ENCODE measurements at regions not wholly inside any gene's neighbourhood (a gene's known extent, or its start where the extent isn't known, plus 50 kb on each side); places are given as distances from the start of the nearest gene placed in this dataset.

DNA sequence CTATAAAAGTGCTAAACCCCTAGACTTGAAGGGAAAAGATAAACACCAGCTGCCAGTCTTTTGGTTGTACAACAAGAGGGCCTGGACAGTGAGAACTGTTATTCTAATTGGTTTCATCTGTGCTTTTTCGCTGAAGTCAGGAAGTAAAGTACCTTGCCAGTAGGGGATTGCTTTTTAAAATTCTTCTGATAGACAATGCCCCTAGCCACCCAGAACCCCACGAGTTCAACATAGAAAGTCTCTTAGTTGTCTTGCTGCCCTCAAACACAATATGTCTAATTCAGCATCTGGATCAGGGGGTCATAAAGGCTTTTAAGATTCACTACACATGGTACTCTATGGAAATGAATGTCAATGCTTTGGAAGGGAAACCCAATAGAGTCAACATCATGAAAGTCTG, 289.2 kb downstream of the TBX15 start:
- no peak for TF ChIP-seq CTCF (IDR thresholded peaks at IDR 0.05; ENCODE audit: insufficient read depth, low read depth, low read length)
- H3K4me3 ChIP-seq (ENCODE audit: low read depth, low read length) = no peak overlapping the region
- no peak for DNase-seq (ENCODE audit: low read depth)

- no peak overlapping the region for H3K4me3 ChIP-seq (ENCODE audit: low read depth, low read length)
- no peak for DNase-seq (ENCODE audit: low read depth)
- TF ChIP-seq CTCF (IDR thresholded peaks at IDR 0.05; ENCODE audit: insufficient read depth, low read depth, low read length) = no peak
Observed at GRCh38 chr1:118692143-118692542, 296.0 kb downstream of the TBX15 start.

DNA sequence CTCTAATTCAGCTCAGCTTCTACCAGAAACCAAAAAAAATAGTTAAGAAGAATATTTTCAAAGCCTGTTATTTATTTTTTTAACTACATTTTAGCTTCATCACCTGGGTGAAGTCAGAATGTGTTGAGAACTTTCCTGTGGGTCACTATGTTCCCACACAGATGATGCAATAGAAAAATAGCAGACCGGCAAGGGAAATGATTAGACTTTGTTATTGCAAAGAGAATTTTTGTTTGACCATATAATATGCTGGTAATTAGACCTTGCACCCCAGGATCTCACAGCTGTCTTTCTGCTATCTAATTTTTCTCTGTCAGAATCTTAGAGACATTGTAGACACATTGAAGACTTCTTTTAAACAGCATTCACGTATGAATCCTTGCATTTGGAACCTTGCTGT, 299.3 kb downstream of the TBX15 start:
- no peak overlapping the region for H3K4me3 ChIP-seq (ENCODE audit: low read depth, low read length)
- TF ChIP-seq CTCF (IDR thresholded peaks at IDR 0.05; ENCODE audit: insufficient read depth, low read depth, low read length) = no peak
- no peak for DNase-seq (ENCODE audit: low read depth)

DNA sequence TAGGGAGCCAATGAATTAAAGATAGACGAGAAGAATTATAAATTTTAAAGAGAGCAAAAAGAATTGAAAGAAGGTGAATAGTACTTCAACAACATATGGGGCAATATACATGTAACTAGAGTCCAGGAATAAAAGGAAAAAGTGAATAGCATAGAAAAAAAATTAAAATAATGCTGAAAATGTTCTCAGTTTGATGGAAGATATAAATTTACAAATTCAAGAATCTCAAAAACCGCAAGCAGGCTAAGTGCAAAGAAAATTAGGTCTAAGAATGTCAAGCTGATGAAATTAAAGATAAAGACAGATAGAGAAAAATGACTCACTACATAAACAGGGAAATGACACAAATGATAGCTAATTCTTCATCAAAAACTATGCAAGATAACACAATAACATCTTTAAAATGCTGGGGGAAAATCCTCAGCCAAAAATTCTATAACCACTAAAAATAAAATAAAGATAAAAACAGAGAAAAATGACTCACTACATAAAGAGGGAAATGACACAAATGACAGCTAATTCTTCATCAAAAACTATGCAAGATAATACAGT, 326.3 kb downstream of the TBX15 start:
- no peak for DNase-seq (ENCODE audit: low read depth)
- H3K4me3 ChIP-seq (ENCODE audit: low read depth, low read length) = no peak overlapping the region
- no peak for TF ChIP-seq CTCF (IDR thresholded peaks at IDR 0.05; ENCODE audit: insufficient read depth, low read depth, low read length)

GRCh38 chr1:118660769-118661168, 327.4 kb downstream of the TBX15 start:
- TF ChIP-seq CTCF (IDR thresholded peaks at IDR 0.05; ENCODE audit: insufficient read depth, low read depth, low read length) = no peak
- no peak for DNase-seq (ENCODE audit: low read depth)

DNA sequence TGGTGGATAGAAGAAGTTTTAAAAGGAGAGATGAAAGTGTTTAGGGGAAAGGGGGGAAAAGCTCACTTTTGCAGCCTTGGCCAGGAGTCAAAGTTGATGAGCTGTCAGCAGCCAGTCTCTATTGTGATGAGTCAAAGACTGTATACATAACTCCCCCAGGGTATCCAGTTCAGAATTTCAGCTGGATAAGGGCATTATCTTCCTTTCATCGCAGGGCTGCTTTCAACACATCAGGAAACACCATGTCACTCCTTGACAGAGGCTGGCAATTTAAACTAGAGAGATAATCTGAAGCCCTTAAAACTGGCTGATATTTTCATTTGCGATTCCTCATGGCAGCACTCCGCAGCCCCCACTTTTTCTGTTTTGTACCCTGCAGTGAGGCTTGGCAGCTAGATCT, 328.5 kb downstream of the TBX15 start:
- no peak for TF ChIP-seq CTCF (IDR thresholded peaks at IDR 0.05; ENCODE audit: insufficient read depth, low read depth, low read length)
- no peak overlapping the region for H3K4me3 ChIP-seq (ENCODE audit: low read depth, low read length)
- DNase-seq (ENCODE audit: low read depth) = no peak

More at GRCh38 chr1:118660769-118661168, 327.4 kb downstream of the TBX15 start:
- H3K4me3 ChIP-seq (ENCODE audit: low read depth, low read length) = no peak overlapping the region

DNA sequence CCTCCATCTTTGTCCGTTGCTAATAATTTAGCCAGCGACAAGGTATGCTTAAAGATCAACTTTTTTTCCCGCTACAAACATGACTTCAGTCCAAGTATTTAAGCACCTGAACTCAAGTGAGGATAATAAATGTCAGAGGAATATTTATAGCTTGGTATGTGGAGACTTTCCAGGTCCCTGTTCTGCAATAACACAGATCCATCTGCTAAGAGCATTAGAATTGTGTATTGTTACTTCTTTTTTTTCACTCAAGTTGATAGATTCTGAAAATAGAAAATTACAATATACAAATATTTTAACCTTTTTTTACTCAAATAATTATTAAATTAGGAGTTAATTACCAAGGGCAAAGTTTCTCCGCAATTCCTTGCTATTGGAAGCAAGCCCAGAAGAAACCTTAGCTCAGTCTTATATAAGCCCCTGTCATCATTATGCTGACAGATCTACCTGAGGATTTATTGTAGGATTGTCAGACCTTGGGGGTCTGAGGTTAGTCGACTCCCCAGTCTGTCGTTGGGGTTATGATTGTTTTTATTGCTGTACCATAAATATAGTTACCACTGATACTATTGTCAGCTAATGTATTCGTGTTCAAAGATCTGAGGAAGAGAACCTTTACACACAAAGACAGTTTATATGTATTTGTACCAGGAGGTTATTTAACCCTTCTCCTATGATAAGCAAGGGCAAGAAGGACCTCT, 337.9 kb downstream of the TBX15 start:
- no peak for TF ChIP-seq CTCF (IDR thresholded peaks at IDR 0.05; ENCODE audit: insufficient read depth, low read depth, low read length)
- no peak overlapping the region for H3K4me3 ChIP-seq (ENCODE audit: low read depth, low read length)
- DNase-seq (ENCODE audit: low read depth) = no peak

All from fibroblast of villous mesenchyme (primary cell).